ENCODE measurements at regions not wholly inside any gene's neighbourhood (a gene's known extent, or its start where the extent isn't known, plus 50 kb on each side); places are given as distances from the start of the nearest gene placed in this dataset.

- TF ChIP-seq MAX (IDR thresholded peaks at IDR 0.05): no peak
- TF ChIP-seq EP300 (IDR thresholded peaks at IDR 0.05; ENCODE audit: borderline replicate concordance): no peak
- TF ChIP-seq TAF1 (IDR thresholded peaks at IDR 0.05; ENCODE audit: low read depth): no peak
- TF ChIP-seq RAD21 (IDR thresholded peaks at IDR 0.05; ENCODE audit: low read depth): no peak
- TF ChIP-seq CEBPB (IDR thresholded peaks at IDR 0.05): no peak
These were observed 236.6 kb downstream of the NPHP4 start for GRCh38 chr1:5755552-5756125.

All from Ishikawa (cell line).